Muscle of back (tissue), 3 donors: ENCODE measurements at regions not wholly inside any gene's neighbourhood (a gene's known extent, or its start where the extent isn't known, plus 50 kb on each side); places are given as distances from the start of the nearest gene placed in this dataset.

ENCODE experiments used
- DNase-seq, 3 donors: peaks; one replicate each; pipeline versions ENCODE4 v3.0.0 to v3.0.0-alpha.2; 2013

DNA sequence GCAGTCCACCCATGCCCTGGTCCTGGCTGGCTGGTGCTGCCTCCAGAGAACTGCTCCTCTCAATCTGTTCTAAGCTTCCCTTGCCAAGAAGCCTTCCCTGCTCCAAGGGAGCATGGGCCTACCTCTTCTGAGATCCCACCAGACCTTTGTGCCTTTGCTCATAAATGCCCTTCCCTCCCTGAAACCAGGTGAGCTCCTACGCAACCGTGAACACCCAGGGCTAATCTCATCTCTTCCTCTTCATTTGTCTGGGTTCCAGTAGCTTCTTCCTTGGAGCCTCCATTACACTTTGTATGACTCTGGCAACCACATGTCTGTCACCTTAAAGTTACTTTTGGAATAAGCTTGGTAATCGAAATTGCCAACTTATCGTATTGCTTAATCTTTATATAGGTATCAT lies 270.6 kb downstream of the PBX3 start:
- no peak for DNase-seq

DNA sequence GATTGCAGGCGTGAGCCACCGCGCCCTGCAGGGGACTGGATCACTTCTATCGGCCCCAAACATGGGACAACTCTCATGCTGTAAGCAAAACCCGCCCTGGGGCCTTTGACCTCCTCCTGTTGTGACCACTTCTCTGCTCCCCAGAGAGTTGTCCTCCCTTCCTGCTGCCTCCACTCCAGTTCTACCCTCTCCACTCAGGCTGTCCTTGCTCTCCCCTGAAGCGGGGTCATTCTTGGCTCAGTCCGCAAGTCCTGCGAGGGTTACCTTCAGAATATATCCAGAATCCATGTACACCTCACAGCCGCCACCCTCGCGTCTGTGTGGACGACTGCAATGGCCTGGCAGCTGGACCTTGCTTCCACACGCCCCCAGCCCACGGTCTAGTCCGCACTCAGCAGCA lies 273.7 kb downstream of the PBX3 start:
- no peak for DNase-seq

DNA sequence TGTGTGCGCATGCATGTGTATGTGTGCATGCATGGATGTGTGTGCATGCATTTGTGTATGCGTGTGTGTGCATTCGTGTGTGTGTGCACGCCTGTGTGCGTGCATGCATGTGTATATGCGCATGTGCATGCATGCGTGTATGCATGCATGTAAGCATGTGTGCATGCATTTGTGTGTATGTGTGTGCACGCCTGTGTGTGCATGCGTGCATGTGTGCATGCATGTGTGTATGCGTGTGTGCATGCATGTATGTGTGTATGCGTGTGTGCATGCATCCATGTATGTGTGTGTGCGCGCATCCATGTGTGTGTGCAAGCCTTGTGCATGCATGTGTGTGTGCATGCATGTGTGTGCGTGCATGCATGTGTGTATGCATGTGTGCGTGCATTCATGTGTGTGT lies 276.8 kb downstream of the PBX3 start:
- no peak for DNase-seq

DNA sequence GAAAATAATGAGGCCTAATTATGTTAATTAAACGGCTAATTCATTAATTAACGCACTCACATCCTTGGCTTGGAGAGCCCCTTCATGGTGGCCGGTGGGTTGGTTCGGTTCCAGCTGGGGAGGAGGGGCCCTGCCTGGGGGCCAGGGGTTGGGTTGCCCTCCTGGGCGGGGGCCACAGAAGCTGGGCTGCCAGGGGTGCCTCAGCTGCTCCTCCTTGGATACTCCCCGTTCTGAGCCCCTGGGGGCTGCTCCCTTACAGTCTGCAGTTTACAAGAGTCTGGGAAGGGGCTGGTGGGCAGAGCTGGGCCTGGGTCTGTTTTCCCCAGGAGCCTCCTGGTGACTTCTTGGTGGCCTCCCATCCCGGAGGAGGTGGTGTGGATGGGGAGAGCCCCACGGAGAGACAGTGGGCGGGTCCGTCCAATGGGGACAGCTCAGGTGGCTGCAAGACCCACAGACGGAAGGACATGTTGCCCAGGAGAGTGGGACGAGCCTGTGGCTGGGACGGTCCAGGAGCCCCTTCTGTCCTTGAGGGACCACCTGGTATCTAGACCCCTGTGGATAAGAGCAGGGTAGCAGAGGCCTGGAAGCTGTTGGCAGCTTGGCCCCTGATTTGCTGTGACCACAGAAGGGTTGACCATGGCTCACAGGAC lies 277.5 kb downstream of the PBX3 start:
- DNase-seq: no peak

DNA sequence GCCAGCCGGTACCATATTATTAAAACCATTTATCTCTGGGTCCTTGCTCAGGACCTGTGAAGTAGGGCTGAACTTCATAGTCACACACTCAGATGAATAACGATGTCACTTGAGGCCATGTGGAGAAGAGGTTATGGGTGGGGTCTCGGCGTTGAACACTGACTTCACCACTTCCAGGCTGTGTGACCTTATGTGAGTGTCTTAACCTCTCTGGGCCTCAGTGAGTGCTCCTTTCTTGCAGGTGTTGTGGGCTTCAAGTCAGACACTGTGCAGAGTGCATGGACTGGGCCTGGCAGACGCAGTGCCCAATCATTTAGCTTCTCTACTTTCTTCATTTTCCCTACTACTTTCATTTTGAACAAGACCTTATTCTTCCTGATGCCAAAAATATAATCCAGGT lies 278.8 kb downstream of the PBX3 start:
- no peak for DNase-seq

DNA sequence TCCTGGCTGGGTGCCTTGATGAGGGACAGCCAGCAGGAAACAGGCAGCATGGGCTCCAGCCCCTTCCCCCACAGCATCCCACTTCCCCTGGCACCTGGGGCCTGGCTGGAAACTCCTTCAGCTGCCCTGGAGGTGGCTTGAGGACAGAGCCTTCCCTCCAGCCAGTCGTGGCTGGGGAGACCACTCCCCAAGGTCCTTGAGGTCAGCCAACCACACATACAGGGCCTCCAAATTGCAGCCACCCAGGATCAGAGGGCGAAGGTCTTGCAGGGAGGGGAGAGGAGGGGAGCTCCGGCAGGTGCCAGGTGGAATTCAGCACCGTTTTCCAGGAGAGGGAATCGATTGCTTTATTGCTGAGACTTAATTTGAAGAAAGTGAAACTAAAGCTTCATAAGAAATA lies 280.4 kb downstream of the PBX3 start:
- DNase-seq: no peak

DNA sequence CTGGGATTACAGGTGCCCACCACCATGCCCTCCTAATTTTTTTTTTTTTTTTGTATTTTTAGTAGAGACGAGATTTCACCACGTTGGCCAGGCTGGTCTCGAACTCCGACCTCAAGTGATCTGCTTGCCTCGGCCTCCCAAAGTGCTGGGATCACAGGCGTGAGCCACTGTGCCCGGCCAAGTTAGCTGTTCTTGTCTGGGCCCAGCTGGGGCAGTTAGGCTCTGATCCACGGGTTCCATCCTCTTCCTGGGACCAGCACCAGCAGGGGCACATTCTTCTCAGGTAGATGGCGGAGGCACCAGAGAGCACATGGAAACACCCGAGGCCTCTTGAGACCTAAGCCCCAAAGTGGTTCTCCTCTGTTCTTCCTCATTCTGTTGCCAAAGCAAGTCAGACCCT lies 281.6 kb downstream of the PBX3 start:
- no peak for DNase-seq

DNA sequence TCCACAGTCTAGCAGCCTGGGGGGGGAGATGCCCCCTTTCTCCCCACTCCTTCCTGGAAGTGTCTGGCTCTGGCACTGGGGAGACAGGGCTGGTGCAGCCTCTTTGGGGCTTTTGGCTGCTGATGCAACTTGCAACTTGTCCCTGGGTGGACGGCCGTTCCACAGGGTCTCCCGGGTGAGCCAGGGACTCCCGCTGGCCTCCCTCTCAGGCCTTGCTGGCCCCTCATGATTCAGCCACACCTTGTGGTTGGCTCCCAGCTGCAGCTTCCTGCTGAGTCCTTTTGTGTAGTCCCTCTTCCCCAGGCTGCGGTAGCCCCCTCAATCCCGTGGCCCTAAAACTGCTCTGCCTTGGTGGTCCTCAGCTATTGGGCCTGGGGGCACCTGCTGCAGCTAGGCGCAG lies 283.5 kb downstream of the PBX3 start:
- DNase-seq: no peak

DNA sequence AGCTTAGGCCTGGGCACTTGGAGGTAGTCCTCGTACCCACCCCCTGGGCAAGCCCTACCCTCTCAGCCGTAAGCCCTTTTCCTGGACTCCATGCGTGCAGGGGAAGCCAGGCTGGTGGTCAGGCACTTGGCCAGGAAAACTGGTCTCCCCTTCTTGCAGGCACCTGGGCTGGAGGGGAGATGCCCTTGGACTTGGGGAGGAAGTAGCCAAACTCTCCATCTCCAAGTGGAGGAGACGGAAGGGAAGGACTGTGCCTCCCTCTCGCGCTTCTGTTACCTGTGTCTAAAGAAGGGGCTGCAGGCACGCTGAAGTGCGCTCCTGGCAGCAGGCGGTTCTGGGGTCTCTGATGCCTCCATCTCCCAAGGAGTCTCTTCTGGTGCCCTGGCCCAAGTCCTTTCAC lies 283.9 kb downstream of the PBX3 start:
- DNase-seq: no peak

DNA sequence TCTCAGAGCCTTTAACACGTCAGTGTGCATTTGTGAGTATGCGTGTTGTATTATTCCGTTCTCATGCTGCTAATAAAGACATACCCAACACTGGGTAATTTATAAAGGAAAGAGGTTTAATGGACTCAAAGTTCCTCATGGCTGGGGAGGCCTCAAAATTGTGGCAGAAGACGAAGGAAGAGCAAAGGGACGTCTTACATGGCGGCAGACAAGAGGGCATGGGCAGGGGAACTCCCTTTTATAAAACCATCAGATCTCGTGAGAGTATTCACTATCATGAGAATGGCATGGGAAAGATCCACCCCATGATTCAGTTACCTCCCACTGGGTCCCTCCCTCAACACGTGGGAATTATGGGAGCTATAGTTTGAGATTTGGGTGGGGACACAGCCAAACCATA lies 285.0 kb downstream of the PBX3 start:
- DNase-seq: no peak

DNA sequence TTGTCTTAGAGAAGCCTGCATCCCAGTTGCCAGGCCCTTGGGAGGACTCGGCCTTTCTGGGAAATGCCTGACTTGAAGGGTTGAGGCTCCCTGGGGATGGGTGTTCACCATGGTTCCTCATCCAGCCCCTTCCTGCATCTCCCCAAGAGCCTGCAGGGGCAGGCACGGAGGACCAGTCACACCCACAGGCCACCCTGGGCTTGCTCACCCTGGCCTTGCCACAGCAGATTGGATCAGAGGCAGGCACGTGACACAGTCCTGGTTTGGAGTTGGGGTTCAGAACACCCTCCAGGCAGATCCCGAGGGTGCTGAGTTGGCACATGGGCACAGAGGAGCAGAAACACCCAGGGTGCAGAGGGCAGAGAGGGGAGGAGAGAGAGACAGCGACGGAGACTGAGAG lies 286.1 kb downstream of the PBX3 start:
- DNase-seq: no peak

DNA sequence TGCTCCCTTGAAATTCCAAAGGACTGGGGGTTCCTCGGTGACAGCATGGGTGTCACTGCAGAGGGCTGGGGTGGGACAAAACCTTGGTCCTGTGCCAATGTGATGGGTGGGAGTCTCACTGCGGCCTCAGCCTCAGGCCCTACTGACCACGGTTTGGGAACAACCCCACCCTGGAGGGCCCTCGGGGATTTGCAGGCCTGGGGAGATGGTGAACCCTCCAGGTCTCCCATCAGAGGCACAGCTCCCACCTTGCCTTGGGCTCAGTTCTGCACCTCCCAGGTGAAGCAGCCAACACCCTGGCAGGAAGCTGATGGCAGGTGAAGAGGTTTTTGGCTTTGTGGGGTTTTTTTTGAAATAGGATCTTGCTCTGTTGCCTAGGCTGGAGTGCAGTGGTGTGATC lies 286.8 kb downstream of the PBX3 start:
- DNase-seq: no peak

DNA sequence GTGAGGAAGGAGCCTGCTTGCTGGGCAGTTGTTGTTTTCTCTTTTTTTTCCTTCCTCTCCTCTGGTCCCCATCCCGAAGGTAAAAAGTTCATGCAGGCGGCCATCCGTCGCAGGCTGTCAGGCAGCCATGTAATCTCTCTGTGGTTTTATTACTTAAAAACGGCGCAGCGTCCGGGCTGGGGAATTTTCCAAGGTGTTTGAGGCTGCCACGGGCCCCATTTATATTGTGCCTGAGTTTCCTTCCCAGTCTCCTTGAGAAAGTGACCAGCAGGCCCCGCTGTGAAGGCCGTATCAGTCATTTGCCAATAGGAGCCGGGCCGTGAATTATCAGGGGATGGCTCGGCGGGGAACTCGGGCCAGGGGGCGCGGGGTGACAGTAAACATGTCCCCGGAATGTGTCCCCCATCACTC lies 289.7 kb downstream of the PBX3 start:
- DNase-seq: peak in 2 of 3 donors; percentile 24 to 44

DNA sequence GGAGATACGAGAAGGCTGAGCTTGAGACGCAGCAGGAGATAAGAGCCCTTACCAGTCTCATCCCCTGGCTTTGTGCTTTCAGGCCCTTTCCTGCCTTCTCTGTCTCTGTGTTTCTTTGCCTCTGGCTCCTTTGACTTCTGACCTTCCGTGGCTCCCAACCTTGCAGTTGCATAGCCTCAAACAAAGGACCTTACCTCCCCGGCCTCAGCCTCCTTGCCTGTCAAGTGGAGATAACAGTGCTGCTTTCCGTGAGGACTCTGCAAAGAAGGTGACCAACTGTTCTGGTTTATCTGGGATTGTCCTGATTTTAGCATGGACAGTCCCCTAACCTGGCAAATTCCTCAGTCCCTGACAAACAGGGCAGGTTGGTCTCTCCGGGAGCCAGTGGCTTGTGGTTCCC lies 287.8 kb upstream of the MVB12B start:
- no peak for DNase-seq

DNA sequence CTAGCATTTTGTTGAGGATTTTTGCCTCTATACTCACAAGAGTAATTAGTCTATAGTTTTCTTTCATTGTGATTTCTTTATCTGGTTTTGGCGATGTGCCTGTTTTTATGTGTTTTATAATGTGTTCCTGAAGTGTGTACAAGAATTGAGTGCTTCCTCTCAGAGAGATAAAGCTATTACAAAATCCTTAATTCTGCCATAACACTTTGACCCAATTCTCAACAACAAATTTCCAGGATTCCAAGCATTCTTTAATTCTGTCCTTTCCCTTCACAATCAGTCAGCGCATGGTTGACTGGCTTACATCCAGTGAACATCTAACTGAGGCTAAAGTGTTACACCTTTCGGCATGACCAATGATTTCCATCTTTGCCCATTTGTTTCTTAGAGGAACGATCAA lies 282.9 kb upstream of the MVB12B start:
- DNase-seq: no peak

DNA sequence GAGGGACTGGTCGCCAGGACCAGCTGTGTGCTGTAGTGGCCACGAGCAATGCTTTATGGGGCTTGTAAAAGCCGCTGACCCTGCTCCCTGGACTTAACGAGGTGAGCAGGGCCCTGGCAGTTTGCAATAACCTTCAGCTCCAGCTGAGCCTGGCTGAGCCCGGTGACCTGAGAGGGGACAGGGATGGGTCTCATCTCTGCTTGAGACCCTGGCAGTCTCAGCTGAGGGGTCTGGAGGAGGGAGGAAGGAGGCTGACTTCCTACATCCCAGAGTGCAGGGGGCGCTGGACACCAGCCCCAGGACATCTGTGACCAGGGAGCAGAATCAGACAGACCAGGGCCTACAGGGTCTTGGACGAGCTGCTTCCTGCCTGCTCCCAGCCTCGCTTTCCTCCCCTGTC lies 277.5 kb upstream of the MVB12B start:
- DNase-seq: no peak

DNA sequence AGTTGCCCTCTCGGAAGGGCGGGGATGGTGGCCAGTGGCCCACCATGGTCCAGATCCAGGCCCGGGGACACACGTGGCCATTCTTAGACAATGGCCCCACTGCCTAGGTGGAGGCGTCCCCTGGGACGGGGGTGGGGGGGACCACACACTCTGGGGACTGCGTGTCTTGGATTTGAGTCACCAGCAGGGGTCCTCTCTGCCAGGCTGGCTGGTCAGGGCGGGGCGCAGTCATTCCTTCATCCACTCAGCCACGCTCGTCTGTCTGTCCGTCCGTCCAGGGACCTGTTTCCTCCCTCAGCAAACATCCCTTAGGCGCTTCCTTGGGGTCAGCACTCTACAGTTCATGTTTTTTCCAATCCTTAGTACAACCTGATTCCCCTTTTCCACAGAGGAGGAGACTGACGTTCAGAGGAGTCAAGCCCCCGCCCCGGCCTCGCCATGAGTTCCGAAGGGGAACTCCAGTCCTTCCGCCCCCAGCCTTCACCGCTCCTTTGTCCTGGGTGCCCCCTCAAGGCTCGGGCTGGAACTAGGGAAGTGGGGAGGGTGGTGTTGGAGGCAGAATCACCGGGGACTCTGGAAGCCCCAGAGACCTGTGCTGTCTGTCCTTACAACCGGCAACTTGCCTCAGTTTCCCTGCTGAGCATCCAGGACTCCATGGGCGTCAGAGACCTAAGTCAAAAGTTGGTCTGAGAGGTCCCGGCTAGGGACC lies 276.6 kb upstream of the MVB12B start:
- no peak for DNase-seq

DNA sequence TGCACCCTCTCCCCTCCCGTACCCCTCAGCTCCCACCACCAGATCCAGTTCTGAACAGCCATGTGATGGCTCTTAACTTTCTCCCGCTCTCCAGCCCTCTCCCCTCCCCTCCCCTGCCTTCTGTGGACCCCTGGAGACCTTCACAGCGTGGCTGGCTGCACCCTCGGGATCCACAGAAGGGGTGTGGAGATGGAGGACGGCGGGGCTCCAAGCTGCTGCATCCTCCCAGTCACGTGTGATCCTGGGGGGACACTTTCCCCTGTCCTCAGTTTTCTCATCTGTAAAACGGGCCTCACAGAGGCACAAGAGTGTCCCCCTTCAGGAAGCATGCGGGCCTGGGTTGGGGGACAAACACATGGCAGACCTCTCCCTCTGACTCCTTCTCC lies 276.0 kb upstream of the MVB12B start:
- DNase-seq: no peak

DNA sequence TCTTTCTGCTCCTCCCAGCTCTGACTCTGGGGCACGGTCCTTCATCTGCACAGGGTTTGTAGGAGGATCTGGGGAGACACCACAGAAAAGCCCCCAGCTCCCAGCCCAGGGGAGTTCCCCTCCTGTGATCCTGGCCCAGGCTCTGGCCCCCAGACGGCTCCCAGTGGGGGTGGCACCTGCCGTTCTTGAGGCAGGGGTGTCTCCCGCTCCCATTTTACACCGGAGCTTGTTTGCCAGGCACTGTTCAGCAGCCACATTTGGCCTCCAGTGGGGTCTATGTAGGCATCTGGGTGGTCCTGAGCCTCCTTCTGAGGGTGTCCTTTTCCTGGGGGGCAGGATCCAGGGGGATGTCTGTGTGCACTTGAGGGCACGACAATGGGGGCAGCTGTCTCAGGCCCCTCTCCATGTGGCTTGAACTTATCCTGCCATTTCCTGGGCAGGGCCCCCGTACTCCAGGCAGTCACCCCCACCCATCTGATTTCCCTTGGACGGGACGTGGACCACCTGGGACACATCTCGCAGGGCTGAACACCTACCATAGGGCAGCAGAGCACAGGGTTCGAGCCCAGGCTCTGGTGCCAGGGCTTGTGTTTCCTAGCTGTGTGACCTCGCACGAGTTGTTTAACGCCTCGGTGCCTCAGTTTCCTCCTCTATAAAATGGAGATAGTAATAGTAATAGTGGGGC lies 275.0 kb upstream of the MVB12B start:
- no peak for DNase-seq

DNA sequence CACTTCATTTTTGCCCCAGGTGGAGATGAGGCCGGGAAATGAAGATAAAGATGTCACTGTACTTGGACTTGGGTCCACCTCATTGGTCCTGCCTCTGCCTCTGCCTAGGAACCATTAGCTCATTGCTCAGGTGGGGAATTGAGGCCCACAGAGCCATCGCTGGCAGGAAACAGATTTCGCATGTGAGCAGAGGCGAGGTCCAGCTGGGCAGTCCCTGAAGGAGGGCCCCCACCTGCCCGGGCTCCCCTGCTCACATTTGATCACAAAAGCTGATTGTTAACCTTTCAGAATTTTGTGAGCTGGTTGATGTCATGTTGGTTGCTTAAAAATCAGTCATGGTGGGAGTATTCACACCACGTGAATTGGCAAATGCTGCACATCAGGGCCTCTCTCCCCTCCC lies 273.8 kb upstream of the MVB12B start:
- no peak for DNase-seq

DNA sequence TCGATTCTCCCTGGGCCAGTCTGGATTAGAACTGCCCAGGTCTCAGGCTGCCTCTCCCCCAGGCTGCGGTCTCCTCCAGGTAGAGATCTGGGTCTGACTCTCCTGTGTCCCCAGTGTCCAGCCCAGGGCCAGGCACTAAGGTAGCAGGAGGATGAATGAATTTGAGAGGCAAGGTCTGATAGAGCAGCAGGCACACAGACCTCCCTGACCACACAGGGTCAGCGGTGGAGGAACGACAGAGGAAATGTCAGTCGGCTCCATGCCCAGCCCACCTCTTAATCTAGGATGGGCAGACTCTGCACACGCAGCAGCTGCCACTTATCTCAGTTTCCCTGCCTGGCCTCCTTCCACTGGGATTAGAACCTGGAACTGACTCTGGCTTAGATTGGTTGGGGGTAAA lies 272.7 kb upstream of the MVB12B start:
- DNase-seq: no peak

DNA sequence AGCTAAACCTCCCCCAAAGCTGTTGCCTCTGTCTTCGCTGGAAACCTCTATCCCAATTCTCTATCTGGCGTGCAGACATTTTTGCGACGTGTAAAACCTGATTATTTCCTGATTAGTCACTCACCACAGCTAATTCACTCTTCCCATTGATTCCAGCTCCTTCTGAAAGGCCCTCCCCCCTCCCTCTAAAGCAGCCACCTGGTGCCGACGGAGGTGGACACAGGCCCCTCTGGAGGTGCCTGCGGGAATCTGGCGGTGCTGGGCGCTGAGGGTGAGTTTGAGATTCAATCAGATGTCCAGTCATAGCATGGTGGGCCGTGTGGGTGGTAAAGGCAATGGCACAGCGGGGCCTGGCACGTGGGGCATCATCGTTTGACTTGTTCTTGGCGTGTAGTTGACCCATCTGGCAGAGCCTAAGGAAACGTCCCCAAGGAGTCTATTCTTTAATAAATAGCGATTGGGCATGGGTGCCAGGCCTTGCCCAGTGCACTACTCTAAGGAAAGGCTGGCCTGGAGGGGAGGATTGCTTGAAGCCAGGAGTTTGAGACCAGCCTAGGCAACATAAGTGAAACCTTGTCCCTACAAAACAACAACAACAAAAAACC lies 271.1 kb upstream of the MVB12B start:
- peak in 1 of 3 donors; percentile 25 for DNase-seq
